CD14-positive monocyte (primary cell): ENCODE measurements at regions not wholly inside any gene's neighbourhood (a gene's known extent, or its start where the extent isn't known, plus 50 kb on each side); places are given as distances from the start of the nearest gene placed in this dataset.

Source experiments
- DNase-seq, 3 donors: peaks; one replicate each; pipeline ENCODE4 v3.0.0-alpha.2; 2011 to 2022
- H2AFZ ChIP-seq: 2 replicates; pipeline ENCODE4 v1.6.0; 2012; ENCODE audit warnings: mild to moderate bottlenecking, low read depth, low read length, inconsistent platforms; ENCODE audit not compliant: insufficient read depth, poor library complexity, severe bottlenecking
- H3K27ac ChIP-seq, 2 donors: 1 replicate in 1 of 2; 2 replicates in 1 of 2; pipeline ENCODE4 v1.5.1; 2012 to 2013; ENCODE audit warnings: low read length in 2 of 2, control low read depth in 1 of 2, inconsistent platforms in 1 of 2, low read depth in 1 of 2, mild to moderate bottlenecking in 1 of 2
- H3K27me3 ChIP-seq, 2 donors: one replicate each; pipeline versions ENCODE4 v1.6.0 to v1.6.1; 2011 to 2013; ENCODE audit warnings: low read length in 2 of 2; ENCODE audit not compliant: control insufficient read depth in 2 of 2, insufficient read depth in 2 of 2
- H3K36me3 ChIP-seq, 2 donors: replicated peaks in 1 of 2; 1 replicate in 1 of 2; 2 replicates in 1 of 2; pipeline versions ENCODE4 v1.5.1 to v1.6.1; 2012 to 2013; ENCODE audit warnings: low read length in 2 of 2, control low read depth in 1 of 2, inconsistent platforms in 1 of 2, mild to moderate bottlenecking in 1 of 2; ENCODE audit not compliant: insufficient read depth in 2 of 2, control insufficient read depth in 1 of 2
- H3K4me1 ChIP-seq, 2 donors: 1 replicate in 1 of 2; 2 replicates in 1 of 2; pipeline versions ENCODE4 v1.5.1 to v1.6.1; 2012 to 2013; ENCODE audit warnings: low read length in 2 of 2, control low read depth in 1 of 2, inconsistent platforms in 1 of 2, mild to moderate bottlenecking in 1 of 2, moderate library complexity in 1 of 2; ENCODE audit not compliant: insufficient read depth in 2 of 2, control insufficient read depth in 1 of 2
- H3K4me2 ChIP-seq: replicated peaks from 2 replicates; pipeline ENCODE3; 2012; ENCODE audit warnings: low read length, moderate library complexity, mild to moderate bottlenecking; ENCODE audit not compliant: poor library complexity, severe bottlenecking; ENCODE audit errors: extremely low read depth
- H3K4me3 ChIP-seq, 3 experiments: fragments of 200-600 bp in 1 of 3; sonication (generic) in 1 of 3; replicated peaks in 1 of 3; 1 replicate in 2 of 3; 2 replicates in 1 of 3; pipeline ENCODE4 v1.5.1; 2011 to 2013; ENCODE audit warnings: low read length in 3 of 3, mild to moderate bottlenecking in 3 of 3, control low read depth in 2 of 3, low read depth in 2 of 3, inconsistent platforms in 1 of 3, moderate library complexity in 1 of 3
- H3K79me2 ChIP-seq: 2 replicates; pipeline ENCODE4 v1.6.0; 2012; ENCODE audit warnings: mild to moderate bottlenecking, control low read depth, inconsistent platforms, low read length, moderate library complexity; ENCODE audit not compliant: insufficient read depth
- H3K9ac ChIP-seq: 2 replicates; pipeline ENCODE4 v1.6.0; 2017; ENCODE audit warnings: low read length, mild to moderate bottlenecking; ENCODE audit not compliant: insufficient read depth, poor library complexity, severe bottlenecking
- H3K9me3 ChIP-seq, 2 donors: replicated peaks in 1 of 2; 1 replicate in 1 of 2; 2 replicates in 1 of 2; pipeline versions ENCODE4 v1.5.1 to v1.6.1; 2012 to 2013; ENCODE audit warnings: low read length in 2 of 2, control low read depth in 1 of 2; ENCODE audit not compliant: control insufficient read depth in 1 of 2, insufficient read depth in 1 of 2
- H4K20me1 ChIP-seq: 2 replicates; pipeline ENCODE4 v1.6.0; 2012; ENCODE audit warnings: mild to moderate bottlenecking, low read length, control low read depth, moderate library complexity; ENCODE audit not compliant: insufficient read depth
- H3K27ac Mint-ChIP-seq, 7 donors: one replicate each; pipeline ENCODE4 v1.8.0; 2020; ENCODE audit warnings: mild to moderate bottlenecking in 7 of 7, mixed read lengths in 7 of 7, moderate library complexity in 6 of 7, inconsistent platforms in 2 of 7
- H3K27me3 Mint-ChIP-seq, 3 donors: one replicate each; pipeline ENCODE4 v1.8.0; 2021 to 2022; ENCODE audit warnings: low read depth in 3 of 3, mild to moderate bottlenecking in 3 of 3, mixed read lengths in 3 of 3, moderate library complexity in 3 of 3, inconsistent platforms in 1 of 3
- H3K36me3 Mint-ChIP-seq, 2 donors: one replicate each; pipeline ENCODE4 v1.8.0; 2020; ENCODE audit warnings: mixed read lengths in 2 of 2, inconsistent platforms in 1 of 2, mild to moderate bottlenecking in 1 of 2
- H3K4me1 Mint-ChIP-seq: one replicate; pipeline ENCODE4 v1.8.0; 2020; ENCODE audit warnings: mild to moderate bottlenecking, mixed read lengths
- H3K4me3 Mint-ChIP-seq, 2 donors: one replicate each; pipeline ENCODE4 v1.8.0; 2020; ENCODE audit warnings: mild to moderate bottlenecking in 2 of 2, mixed read lengths in 2 of 2, moderate library complexity in 1 of 2
- H3K9me3 Mint-ChIP-seq, 7 donors: one replicate each; pipeline ENCODE4 v1.8.0; 2020 to 2022; ENCODE audit warnings: mixed read lengths in 7 of 7, mild to moderate bottlenecking in 6 of 7, moderate library complexity in 6 of 7, inconsistent platforms in 2 of 7
- CTCF ChIP-seq: fragments of 200-600 bp; IDR thresholded peaks from one replicate; pipeline ENCODE4 v1.8.0; 2022; ENCODE audit warnings: antibody characterized with exemption, mild to moderate bottlenecking
- WGBS: methylation state at CpG from one replicate; pipeline ENCODE4 v1.1.5; 2013; ENCODE audit warnings: missing lambda C conversion rate; ENCODE audit not compliant: insufficient coverage; 5-methylcytosine and 5-hydroxymethylcytosine counted together
- intact Hi-C, 2 donors: fragments of 100-400 bp; cut with micrococcal nuclease; formaldehyde crosslinking; loops; one replicate each; pipeline versions ENCODE4 v1.15.0 to v1.15.1; 2023

- TF ChIP-seq CTCF, result no peak
- H3K4me3 ChIP-seq, result no peak overlapping the region
- H3K4me2 ChIP-seq, result no peak overlapping the region
- 100% methylated on average over 1 of the region's 1 CpG for WGBS
- H3K9me3 ChIP-seq, result peaks cover 5 to 9% of the 10 kb centered on the region in 2 donors
- H3K27me3 Mint-ChIP-seq, result peaks cover 3 to 7% (median 7%) of the 10 kb centered on the region in 3 donors
- H3K27ac Mint-ChIP-seq, result no peak overlapping the region
- no peak overlapping the region for H2AFZ ChIP-seq
- no peaks in the 10 kb centered on the region for H4K20me1 ChIP-seq
- H3K79me2 ChIP-seq, result no peaks in the 10 kb centered on the region
- no peaks in the 10 kb centered on the region for H3K4me1 ChIP-seq
- intact Hi-C loops, result no loop called here
- H3K9me3 Mint-ChIP-seq, result peaks cover 6 to 17% (median 7%) of the 10 kb centered on the region in 7 donors
- H3K4me1 Mint-ChIP-seq, result no peaks in the 10 kb centered on the region
- no peak overlapping the region for H3K9ac ChIP-seq
- no peak overlapping the region for H3K27ac ChIP-seq
- no peaks in the 10 kb centered on the region for H3K27me3 ChIP-seq
- H3K4me3 Mint-ChIP-seq, result no peak overlapping the region
- H3K36me3 ChIP-seq, result no peaks in the 10 kb centered on the region
- H3K36me3 Mint-ChIP-seq, result no peaks in the 10 kb centered on the region
- no peak for DNase-seq
Observed at GRCh38 chr10:71089162-71089561, 123.2 kb upstream of the UNC5B start.

- WGBS, result 89% methylated on average over 2 of the region's 5 CpGs
Observed at GRCh38 chr10:71090330-71090729, 122.0 kb upstream of the UNC5B start.

More at GRCh38 chr10:71090330-71090729, 122.0 kb upstream of the UNC5B start:
- H2AFZ ChIP-seq, result no peak overlapping the region
- no peak overlapping the region for H3K9ac ChIP-seq
- Mint-ChIP-seq H3K36me3 (no peaks in the 10 kb centered on the region), H3K4me1 (no peaks in the 10 kb centered on the region), H3K9me3 (peaks cover 7 to 28% (median 13%) of the 10 kb centered on the region in 7 donors), H3K4me3 (no peak overlapping the region), H3K27ac (no peak overlapping the region), H3K27me3 (peaks cover 3 to 7% (median 7%) of the 10 kb centered on the region in 3 donors)
- H3K4me1 ChIP-seq, result no peaks in the 10 kb centered on the region
- intact Hi-C loops, result no loop called here
- TF ChIP-seq CTCF, result no peak
- H3K4me3 ChIP-seq, result no peak overlapping the region
- H3K36me3 ChIP-seq, result no peaks in the 10 kb centered on the region
- H3K4me2 ChIP-seq, result no peak overlapping the region
- H3K79me2 ChIP-seq, result no peaks in the 10 kb centered on the region
- no peaks in the 10 kb centered on the region for H4K20me1 ChIP-seq
- H3K9me3 ChIP-seq, result peaks cover 11 to 14% of the 10 kb centered on the region in 2 donors
- DNase-seq, result no peak
- H3K27ac ChIP-seq, result no peak overlapping the region
- no peaks in the 10 kb centered on the region for H3K27me3 ChIP-seq
